Neural cell (in vitro differentiated cells): ENCODE measurements at regions not wholly inside any gene's neighbourhood (a gene's known extent, or its start where the extent isn't known, plus 50 kb on each side); places are given as distances from the start of the nearest gene placed in this dataset.

ENCODE experiments used
- EP300 ChIP-seq: fragments of 450-650 bp; conservative IDR thresholded peaks from 2 replicates; pipeline ENCODE4 v1.6.1; 2014; ENCODE audit warnings: antibody characterized with exemption, mild to moderate bottlenecking, moderate library complexity; ENCODE audit not compliant: poor library complexity, severe bottlenecking
- EZH2 ChIP-seq: fragments of 200-600, 300-800 bp; shearing (Covaris generic), sonication (generic); IDR thresholded peaks from 2 replicates; pipeline ENCODE4 v1.6.1; 2014; ENCODE audit warnings: antibody characterized with exemption, low read length, borderline replicate concordance, mild to moderate bottlenecking; ENCODE audit not compliant: insufficient read depth, poor library complexity, severe bottlenecking
- POLR2AphosphoS5 ChIP-seq: IDR thresholded peaks from 2 replicates; pipeline ENCODE4 v1.6.1; 2012
- SMC3 ChIP-seq: fragments of 450-650 bp; conservative IDR thresholded peaks from 2 replicates; pipeline ENCODE4 v1.6.1; 2014; ENCODE audit warnings: antibody characterized with exemption, mild to moderate bottlenecking, moderate library complexity; ENCODE audit not compliant: poor library complexity
- TAF1 ChIP-seq: IDR thresholded peaks from 2 replicates; pipeline ENCODE4 v1.6.1; 2012; ENCODE audit warnings: low read depth
- TF ChIP-seq, protein P1 (sequence below): fragments of 450-650 bp; IDR thresholded peaks from 2 replicates; pipeline ENCODE4 v1.5.1; 2014; ENCODE audit warnings: antibody characterized with exemption, mild to moderate bottlenecking, moderate library complexity; ENCODE audit not compliant: poor library complexity, severe bottlenecking
- TF ChIP-seq, protein P2 (sequence below): IDR thresholded peaks from 2 replicates; pipeline ENCODE4 v1.6.1; 2012; ENCODE audit warnings: borderline replicate concordance

GRCh38 chr7:131620673-131621609 lies 64.5 kb upstream of the PODXL start:
- TF ChIP-seq, protein P1, sequence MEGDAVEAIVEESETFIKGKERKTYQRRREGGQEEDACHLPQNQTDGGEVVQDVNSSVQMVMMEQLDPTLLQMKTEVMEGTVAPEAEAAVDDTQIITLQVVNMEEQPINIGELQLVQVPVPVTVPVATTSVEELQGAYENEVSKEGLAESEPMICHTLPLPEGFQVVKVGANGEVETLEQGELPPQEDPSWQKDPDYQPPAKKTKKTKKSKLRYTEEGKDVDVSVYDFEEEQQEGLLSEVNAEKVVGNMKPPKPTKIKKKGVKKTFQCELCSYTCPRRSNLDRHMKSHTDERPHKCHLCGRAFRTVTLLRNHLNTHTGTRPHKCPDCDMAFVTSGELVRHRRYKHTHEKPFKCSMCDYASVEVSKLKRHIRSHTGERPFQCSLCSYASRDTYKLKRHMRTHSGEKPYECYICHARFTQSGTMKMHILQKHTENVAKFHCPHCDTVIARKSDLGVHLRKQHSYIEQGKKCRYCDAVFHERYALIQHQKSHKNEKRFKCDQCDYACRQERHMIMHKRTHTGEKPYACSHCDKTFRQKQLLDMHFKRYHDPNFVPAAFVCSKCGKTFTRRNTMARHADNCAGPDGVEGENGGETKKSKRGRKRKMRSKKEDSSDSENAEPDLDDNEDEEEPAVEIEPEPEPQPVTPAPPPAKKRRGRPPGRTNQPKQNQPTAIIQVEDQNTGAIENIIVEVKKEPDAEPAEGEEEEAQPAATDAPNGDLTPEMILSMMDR = no peak
- TF ChIP-seq EP300 (no peak), TAF1 (no peak), POLR2AphosphoS5 (no peak), SMC3 (no peak), EZH2 (no peak)
- TF ChIP-seq, protein P2, sequence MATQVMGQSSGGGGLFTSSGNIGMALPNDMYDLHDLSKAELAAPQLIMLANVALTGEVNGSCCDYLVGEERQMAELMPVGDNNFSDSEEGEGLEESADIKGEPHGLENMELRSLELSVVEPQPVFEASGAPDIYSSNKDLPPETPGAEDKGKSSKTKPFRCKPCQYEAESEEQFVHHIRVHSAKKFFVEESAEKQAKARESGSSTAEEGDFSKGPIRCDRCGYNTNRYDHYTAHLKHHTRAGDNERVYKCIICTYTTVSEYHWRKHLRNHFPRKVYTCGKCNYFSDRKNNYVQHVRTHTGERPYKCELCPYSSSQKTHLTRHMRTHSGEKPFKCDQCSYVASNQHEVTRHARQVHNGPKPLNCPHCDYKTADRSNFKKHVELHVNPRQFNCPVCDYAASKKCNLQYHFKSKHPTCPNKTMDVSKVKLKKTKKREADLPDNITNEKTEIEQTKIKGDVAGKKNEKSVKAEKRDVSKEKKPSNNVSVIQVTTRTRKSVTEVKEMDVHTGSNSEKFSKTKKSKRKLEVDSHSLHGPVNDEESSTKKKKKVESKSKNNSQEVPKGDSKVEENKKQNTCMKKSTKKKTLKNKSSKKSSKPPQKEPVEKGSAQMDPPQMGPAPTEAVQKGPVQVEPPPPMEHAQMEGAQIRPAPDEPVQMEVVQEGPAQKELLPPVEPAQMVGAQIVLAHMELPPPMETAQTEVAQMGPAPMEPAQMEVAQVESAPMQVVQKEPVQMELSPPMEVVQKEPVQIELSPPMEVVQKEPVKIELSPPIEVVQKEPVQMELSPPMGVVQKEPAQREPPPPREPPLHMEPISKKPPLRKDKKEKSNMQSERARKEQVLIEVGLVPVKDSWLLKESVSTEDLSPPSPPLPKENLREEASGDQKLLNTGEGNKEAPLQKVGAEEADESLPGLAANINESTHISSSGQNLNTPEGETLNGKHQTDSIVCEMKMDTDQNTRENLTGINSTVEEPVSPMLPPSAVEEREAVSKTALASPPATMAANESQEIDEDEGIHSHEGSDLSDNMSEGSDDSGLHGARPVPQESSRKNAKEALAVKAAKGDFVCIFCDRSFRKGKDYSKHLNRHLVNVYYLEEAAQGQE = no peak
